ENCODE measurements at regions not wholly inside any gene's neighbourhood (a gene's known extent, or its start where the extent isn't known, plus 50 kb on each side); places are given as distances from the start of the nearest gene placed in this dataset.
"Not testable (repeated sequence)": the region's sequence is repeated elsewhere in the genome, so short reads cannot be mapped to it uniquely, and the experiment has no call there.

DNA sequence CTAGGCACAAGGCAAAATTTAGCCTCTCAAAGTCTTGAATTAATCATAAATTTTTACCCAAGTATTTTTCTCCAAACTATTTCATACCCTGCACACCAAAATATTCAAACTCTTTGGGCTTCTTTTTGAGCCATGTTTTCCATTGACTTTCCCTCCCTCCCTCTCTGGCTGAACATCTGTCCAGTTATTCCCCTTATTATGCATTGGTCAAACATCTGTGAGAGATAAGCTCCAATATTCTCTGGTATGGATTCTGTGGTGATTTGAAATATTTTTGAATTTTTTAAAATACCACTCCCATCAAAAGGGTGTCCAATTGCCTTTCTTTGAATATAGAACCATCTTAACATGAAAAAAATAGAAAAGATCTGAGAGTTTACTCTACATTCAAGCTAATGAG, 244.2 kb downstream of the RFPL4B start:
- DNase-seq = no peak

DNA sequence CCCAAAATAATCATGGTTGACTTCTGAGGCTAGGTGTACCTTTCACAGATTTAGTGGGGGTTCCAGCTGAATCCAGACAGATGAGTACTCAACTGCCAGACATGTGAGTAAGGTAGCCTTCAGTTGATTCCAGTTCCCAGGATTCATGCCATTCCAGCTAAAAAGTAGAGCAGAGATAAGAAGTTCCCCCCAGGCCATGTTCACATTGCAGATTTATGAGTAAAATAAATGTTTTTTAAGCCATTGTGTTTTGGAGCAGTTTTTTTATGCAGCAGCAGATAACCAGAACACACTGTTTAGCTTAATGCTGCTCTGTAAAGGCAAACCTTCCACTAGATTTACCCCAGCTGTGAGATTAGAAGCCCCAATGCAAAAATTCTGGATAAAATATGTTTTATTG, 245.0 kb downstream of the RFPL4B start:
- no peak for DNase-seq

DNA sequence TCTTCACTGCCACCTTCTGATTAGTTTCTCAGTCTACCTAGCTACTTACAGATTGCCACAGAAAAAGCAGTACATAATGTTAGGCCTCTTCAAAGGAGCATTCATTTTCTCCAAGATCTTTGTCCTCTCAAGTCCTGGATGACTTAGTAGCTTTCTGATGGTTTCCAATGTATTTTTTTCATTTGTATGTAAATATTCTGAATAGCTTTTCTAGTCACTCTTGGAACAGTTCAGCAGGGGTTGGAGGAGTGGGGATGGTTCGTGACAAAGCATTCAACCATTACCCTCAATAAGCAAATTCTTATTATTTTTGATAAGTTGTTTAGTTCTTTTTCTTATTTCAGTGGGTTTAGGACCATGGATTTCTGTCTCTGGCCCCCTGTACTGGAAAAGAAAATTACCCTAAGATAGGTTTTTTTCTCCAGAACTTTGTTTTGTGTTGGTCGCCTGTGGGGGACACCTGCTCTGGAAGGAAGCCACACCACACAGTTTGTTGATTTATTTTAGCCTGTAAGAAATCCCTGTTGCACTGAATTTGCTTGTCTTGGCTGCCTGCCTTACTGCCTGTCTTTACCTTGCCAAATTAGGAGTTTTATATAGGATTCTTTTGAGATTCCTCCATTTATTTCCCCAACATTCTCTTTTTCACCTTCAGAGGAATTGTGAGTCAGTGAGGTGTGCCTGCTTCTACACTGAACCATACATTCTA, 247.9 kb downstream of the RFPL4B start:
- no peak for DNase-seq

DNA sequence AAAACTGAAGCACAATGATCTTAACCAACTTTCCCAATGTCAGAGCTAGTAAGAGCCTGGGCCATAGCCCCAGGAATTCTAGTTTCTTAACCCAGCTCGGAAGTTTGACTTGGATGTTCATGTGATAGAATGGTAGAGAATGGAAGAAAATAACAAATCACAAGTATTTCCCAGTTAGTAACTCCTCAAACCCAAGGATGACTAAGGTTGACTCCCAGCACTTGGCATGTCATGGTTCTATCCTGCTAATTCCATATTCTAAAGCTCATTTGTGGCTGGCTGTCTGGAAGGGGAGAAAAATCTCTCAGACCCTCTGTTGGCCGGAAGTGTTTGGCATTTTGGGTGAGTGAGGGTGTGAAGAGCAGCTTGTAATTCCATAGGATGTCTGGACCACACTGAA, 248.7 kb downstream of the RFPL4B start:
- DNase-seq = no peak

DNA sequence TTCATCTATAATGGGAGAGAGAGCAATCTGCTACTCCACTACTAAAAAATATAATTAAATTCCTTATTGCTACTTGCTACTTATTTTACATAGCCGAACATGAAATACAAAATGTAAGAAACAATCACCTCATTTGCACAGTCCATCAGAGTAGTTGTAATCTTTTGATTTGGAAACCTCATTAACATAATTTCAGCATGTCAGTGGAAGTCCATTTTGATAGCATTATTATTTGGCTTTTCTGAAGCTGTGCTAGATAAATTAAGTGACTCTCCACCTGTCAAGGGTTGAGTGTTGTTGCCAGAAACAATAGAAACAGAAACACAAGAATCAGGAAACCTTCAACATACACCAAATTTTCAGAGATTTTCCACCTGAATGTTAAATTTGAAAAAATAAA, 250.0 kb downstream of the RFPL4B start:
- no peak for DNase-seq

DNA sequence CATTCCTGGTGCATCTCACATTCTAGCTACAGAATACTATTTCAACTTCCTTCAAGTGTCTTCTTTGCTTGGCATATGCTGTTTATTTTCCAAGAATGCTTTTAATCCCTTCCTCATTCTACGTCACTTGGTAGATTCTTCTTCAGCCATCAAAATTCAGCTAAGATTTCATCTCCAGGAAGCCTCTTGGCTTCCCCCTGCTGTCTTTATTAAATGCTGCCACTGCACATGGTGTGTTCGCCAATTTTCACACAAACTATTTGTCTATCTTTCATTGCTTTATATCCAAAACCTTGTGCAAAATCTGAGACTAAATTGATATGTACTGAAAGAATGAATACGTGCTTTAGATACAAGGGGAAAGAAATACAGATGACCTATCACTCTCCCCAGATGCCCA, 253.0 kb downstream of the RFPL4B start:
- no peak for DNase-seq

DNA sequence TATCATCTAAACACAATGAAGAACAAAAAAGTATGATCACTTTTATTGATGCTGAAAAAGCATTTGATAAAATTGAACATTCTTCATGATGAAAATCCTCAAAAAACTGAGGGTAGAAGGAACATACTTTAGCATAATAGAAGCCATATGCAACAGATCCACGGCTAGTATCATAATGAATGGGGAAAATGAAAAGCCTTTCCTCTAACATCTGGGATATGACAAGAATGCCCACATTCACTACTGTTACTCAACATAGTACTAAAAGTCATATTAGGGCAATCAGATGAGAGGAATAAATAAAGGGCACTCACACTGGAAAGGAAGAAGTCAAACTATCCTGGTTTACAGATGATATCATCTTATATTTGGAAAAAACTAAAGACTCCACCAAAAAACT, 256.6 kb downstream of the RFPL4B start:
- no peak for DNase-seq

DNA sequence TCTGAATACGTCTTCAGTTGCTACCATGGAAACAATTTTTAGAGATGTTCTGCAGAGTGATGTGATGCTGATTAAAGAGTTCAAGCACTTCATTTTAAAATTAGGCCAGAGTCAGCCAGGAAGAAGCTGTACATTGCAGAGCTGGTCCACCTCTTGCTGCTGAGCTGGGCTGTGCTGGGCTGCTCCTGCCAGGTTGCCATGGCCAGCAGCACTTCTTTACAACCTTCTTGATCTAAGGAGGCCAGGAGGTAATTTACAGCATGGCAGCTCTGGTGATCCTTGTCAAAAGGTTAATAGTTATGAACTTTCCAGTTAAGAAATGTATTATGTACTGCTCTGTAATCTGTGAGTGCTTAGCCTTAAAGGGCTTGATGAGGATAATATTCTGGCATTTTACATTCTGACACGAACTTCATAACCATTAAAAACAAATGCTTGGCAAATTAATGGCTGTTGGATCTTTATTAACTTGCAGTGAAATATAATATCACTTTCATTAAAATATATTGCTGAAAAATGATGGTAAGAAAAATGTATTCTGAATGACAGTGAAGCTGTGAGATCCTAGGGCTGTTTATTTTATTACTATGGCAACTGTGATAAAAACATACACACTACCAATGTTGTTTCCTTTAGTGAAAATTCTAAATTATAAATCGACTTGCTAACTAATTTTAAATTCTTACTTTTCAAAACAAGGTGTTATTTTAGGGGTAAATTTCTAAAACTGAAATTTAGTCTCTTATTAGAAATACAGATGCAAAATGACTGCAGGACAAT, 259.7 kb downstream of the RFPL4B start:
- no peak for DNase-seq

DNA sequence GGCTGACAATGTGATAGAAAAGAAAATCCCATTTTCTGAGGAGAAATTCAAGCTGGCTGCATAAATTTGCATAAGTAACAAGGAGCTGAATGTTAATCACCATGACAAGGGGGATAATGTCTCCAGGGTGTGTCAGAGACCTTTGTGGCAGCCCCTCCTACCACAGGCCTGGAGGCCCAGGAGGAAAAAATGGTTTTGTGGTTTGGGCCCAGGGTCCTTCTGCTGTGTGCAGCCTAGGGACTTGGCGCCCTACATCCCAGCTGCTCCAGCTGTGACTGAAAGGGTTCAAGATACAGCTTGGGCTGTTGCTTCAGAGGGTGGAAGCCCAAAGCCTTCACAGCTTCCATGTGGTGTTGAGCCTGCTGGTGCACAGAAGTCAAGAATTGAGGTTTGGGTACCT, 261.8 kb downstream of the RFPL4B start:
- DNase-seq = not testable (repeated sequence)

DNA sequence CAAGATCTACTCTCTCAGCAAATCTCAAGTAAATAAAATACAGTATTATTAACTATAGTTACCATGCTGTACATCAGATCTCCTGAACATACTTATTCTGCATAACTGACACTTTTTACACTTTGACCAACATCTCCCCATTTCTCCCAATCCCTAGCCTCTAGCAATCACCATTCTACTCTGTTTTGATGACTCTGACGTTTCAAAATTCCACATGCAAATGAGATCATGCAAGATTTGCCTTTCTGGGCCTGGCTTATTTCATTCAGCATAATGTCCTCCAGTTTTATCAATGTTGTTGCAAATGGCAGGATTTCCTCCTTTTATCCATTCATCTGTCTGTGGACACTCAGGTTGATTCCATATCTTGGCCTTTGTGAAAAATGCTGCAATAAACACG, 266.3 kb downstream of the RFPL4B start:
- DNase-seq = no peak

DNA sequence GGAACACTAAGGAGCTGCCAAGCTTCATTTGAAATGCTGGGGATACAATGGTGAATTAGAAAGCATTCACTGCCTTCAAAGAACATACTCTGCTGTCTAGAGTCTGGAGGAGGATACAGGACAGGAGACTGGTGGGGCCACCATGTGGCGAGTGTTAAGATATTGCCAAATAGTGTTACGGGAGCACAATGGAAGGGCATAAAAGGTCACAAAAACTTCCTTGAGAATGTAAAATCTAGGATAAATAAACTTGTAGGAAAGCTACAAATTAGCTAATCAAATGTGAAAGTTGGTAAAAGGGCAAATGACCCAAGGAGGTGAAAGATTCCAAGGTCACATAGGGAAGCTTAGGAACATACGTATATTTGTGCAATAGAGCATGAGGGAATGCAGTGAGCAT, 271.7 kb downstream of the RFPL4B start:
- no peak for DNase-seq

DNA sequence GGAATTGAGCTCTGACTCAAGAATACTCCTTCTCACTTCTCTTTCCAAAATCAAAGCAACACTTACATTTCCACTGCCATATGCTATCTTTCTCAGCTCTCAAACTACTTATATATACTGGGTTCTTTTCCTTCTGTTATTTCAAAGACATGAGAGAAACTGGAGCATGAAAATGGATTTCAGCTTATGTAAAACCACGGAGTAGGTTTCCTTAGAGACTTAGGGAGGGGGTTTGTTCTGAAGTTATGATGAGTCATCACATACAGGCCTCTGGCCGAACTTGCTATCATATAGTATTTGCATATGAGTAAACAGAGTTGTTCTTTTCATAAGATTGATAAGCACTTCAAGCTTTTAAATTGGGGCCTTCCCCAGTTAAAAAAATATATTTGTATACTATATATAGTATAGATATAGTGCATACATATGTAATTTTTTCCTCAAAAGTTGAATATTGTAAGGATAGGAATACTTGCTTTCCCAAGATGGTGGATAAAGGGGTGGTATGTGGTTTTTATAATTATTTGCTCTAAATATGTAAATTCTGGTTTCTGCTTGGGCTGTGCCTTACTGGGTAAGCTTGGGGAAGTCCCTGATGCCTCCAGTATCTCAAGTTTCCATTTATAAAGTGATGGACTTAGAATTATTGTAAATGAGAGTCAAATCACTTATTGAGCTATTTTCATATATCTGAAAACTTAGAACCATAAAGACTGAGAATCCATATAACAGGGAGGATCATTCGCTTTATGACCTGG, 273.9 kb downstream of the RFPL4B start:
- DNase-seq = no peak

DNA sequence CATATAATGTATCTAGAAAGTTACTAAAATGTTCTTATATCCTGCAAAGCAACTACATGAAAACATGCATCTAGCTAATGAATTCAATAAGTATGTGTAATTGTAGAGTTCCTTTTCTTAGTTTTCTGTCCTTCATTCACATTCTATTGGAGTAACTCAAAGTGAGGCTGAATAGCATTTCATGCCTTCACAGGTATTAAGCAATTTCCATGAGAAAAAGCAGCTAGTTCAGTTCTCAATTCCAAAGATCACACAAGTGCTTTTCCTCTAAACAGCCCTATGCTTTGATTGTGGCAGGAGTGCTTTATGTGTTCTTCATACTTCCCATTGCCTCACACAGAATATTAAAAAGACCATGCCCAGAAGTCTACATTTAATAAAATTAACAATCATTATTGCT, 274.9 kb downstream of the RFPL4B start:
- no peak for DNase-seq

DNA sequence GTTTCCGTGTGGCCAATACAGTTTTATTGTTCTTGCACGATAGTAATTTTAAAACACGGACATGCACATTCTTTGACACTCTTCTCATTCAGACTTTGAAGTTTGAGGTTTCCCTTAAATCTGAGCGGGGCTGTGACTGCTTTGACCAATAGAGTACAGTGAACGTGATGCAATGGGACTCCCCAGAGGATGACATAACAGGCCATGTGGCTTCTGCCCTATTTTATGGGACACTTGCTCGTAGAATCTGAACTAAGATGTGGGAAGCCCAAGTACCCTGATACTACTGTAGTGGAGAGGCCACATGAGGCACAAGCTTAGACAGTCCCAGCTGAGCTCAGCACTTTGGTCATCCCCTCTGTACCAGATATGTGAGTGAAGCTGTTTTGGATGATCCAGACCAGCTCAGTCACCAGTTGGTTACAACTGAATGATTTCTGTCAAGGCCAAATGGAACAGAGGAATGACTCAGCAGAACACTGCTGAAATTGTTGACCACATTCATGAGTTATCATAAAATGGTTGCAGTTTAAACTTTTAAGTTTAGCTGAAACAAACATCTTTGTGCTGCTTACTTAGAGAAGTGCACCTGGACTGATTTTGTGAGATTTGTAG, 279.4 kb downstream of the RFPL4B start:
- no peak for DNase-seq

DNA sequence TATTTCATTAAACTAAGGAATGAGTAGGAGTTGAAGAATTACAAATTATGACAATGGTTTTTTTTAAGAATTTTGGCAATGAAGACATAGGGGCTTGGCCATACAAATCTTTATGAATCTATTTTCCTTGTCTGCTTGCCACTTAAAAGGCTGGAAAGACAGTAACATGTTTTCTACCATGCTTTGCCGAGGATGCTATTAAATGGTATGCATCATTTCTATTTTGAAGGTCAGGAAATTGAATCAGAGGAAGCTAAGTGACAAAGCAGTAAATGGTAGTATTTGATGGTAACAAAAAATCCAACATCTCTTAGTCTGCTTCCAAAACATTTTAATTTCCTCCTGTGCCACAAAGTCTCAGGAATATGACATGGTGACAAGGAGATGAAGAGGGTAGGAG, 287.2 kb downstream of the RFPL4B start:
- DNase-seq = no peak

DNA sequence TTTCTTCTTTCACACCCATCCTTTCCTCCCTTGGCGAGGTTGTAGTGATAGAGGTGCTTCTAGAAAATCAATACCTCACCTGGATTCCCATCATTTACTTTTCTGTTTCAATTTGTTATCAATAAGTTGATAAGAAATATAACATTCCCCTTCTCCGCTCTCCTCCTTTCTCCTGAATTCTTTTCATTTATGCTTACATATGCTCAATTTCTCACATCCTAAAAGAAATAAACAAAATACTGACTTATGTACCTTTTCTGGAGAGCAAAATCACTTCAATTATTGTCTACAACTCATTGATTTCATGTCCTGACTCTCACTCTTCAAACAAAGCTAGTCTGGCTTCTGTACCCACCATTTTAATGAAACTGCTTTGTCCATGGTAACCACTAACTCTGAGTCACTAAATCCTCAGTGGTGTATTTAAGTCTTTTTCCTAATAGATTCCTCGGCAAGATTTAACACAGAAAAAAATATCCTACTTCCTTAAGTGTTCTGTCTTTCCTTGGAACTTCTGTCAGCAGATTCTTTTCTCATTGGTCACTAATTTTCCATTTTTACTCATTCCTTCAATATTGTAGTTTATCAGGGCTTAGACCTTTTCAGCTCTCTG, 289.6 kb downstream of the RFPL4B start:
- DNase-seq = no peak

DNA sequence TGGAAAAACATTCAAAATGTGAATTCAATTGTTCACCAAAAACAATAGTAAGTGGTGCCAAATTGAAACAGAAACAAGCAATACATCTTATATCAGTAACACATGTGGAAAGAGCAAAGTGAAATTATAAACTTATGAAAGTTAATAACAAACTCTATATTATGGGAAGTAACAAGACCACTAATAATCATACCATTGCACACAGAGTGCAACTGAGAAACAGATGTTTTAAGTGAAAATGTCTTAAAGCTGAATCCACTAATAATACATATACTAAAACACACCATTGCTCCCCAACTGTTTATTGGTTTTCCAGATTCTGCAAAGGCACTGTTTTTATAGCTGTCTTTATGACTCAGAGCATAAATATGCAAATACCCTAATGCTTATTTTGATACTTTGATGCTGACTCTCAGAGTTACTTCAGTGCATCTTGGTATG, 292.3 kb downstream of the RFPL4B start:
- DNase-seq = no peak

DNA sequence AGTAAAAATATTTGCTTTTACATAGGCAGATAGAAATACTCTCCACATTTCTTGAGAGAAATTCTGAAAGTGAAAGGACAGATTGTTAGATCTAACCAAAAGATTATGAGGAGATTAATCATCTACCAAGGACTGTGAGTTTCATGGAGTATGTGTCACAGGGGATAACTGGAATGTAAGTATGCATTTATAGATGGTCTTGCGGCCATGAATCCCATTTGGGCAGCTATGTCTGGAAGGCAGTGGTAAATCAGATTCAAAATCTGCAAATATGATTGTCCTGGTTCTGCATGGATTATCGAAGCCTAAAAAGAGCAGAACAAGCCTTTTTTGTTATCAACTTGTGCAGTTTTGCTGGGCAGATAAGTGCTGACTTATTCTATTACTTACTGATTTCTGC, 293.8 kb downstream of the RFPL4B start:
- no peak for DNase-seq

DNA sequence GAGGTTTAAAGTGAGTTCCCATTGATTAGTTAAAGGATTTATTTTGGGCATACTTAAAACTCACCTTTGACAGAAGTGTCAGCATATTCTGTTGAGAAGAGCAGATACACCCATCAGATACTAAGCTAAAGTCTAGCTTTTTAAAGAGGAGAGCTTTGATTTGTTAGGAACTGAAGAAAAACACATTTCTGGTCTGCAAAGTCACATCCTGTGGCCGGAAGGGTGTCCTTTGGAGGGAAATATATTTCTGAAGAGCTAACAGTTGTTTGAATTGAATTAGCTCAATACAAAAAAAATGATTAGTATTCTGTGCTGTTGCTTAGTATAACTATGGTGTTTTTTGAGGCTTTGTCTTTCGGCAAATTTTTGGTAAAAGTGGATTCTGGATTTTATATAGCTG, 302.7 kb downstream of the RFPL4B start:
- DNase-seq = no peak

DNA sequence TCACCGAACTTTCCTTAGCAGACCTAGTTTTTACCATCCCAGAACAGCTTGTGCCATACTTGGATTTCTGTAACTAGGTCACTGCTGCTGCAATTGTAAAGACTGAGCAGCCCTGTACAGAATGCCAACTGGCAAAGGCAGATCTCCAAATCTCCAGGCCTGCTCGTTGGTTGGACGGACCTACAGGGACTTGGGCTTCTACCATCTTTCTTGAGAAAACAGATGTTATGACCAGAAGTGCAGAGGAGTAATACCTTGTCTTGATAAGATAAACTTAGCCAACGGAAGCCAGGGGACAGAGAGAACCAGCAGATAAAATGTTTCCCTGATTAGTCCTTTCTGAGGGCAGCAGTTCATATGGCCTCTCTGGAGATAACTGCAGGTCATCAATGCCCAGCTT, 304.1 kb downstream of the RFPL4B start:
- DNase-seq = no peak

DNA sequence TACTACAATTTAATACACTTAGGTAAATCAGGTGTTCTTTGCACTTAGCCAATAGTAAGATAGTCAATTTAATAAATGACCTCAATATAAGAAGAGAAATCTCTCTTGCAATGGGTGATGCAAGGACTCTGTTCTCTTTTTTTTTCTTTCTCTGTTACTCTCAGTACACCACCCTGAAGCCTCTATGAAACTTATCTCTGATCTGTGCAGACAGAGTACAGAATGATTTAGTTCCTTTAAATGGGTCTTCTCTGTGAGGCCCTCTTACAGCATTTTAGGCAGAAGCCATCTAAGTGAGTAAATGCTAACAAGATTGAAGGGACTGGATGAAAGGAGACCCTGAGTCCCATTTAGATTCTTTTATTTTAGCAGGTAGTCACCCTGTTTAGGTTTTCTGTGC, 312.8 kb downstream of the RFPL4B start:
- DNase-seq = no peak

DNA sequence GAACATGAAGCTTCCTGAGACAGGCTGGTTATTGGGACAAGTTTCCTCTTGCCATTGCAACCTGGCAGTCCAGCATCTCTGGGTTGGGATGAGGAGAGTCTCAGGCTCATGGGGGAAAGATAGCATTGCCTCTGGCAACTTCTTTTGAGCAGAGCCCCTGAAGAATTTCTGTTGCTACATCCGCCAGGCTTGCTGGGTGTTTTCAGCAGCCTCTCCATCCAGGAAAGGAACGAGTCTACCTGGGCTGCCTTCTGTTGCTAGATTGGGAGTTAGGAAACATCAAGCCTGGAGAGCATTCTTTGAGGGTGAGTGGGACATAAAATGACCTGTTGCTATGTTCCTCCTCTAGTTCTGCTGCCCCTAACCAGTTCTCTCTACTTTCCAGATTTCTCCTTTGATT, 313.5 kb downstream of the RFPL4B start:
- no peak for DNase-seq

DNA sequence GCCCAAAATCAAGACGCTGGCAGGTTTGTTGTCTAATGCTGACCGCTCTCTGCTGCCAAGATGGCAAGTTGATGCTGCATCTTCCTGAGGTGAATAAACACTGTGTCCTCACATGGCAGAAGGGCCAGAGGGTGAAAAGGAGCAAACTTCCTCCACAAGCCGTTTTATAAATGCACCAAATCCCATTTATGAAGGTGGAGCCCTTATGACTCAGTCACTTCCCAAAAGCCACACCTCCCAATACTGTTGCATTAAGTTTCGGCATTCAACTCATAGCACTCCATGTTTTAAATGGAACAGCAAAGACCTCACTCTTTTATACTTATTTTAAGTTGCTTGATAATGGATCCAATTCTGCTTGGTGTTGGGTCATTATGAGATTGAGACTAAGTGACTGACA, 316.6 kb downstream of the RFPL4B start:
- no peak for DNase-seq

Data from NCI-H2227 treated with DMSO at 0.1 percent for 48 hours (cell line).